ENCODE measurements at regions not wholly inside any gene's neighbourhood (a gene's known extent, or its start where the extent isn't known, plus 50 kb on each side); places are given as distances from the start of the nearest gene placed in this dataset.
"Not testable (repeated sequence)": the region's sequence is repeated elsewhere in the genome, so short reads cannot be mapped to it uniquely, and the experiment has no call there.

DNA sequence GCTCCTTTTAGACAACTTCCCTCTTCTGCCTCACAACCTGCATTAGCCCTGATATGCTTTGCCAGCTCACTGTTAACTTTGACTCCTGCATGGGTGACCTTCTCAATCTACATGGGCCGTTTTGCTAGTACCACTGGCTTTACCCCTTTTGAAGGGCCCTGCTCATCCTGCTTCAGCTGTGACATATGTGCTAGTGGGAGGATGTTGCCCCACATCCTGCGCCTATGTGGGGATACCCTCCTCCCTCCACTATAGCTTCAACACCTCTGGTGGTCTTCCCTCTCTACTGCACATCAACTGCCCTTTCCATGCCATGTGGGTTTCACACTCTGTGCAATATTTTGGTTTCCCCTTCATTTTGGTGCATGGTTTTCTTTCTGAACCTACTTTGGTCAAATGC, 1235.5 kb downstream of the RPIA start:
- H3K9me3 ChIP-seq (ENCODE audit: control insufficient read depth, low read length); H3K14ac ChIP-seq (ENCODE audit: low read length in 2 of 2); H3K4me1 ChIP-seq (ENCODE audit: control insufficient read depth, insufficient read depth, low read depth, low read length); H2AFZ ChIP-seq (ENCODE audit: low read depth, low read length); DNase-seq; H3K18ac ChIP-seq (ENCODE audit: low read depth in 1 of 2, low read length in 2 of 2); H2AK5ac ChIP-seq (ENCODE audit: low read length, severe bottlenecking); H2BK120ac ChIP-seq (ENCODE audit: low read depth, low read length); H2BK12ac ChIP-seq (ENCODE audit: low read length in 2 of 2); H4K8ac ChIP-seq (ENCODE audit: low read length); H3K4me3 ChIP-seq (ENCODE audit: insufficient read depth in 1 of 2, low read depth in 1 of 2, low read length in 2 of 2); H3K27me3 ChIP-seq (ENCODE audit: control insufficient read depth in 1 of 2, insufficient read depth in 1 of 2, low read length in 2 of 2); H3K4me2 ChIP-seq (ENCODE audit: low read length, poor library complexity, severe bottlenecking); H3K27ac ChIP-seq (ENCODE audit: low read length, poor library complexity, severe bottlenecking); H2BK15ac ChIP-seq (ENCODE audit: low read depth, poor library complexity, severe bottlenecking); H3K4ac ChIP-seq (ENCODE audit: low read depth in 1 of 2, low read length in 2 of 2); H3K36me3 ChIP-seq (ENCODE audit: control insufficient read depth in 1 of 2, insufficient read depth in 2 of 2, low read depth in 1 of 2, low read length in 2 of 2); H3K79me1 ChIP-seq (replicated peaks; ENCODE audit: low read length, poor library complexity, severe bottlenecking); H2BK5ac ChIP-seq (ENCODE audit: low read depth, low read length, poor library complexity, severe bottlenecking); H3K23ac ChIP-seq (ENCODE audit: low read length in 2 of 2); H3K9ac ChIP-seq (ENCODE audit: low read length); H4K91ac ChIP-seq (ENCODE audit: low read length): not testable (repeated sequence)
- WGBS, result no CpG with 5 or more reads among the region's 2 CpGs

DNA sequence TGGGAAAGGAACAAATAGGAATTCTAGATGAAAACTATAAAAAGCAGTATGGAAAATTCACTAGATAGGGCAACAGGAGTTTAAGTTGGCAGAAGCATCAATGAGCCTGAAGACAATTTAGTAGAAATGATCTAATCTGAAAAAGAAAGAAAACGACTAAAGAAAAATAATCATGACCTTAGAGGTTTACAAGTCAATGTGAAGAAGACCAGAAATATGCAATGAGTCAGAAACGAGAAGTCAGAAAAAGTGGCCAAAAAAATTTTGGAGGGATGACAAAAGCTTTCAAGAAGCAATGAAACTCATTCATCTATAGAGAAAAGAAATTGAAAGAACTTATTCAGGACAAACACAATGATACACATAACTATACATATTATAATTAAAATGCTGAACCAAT, 1244.0 kb downstream of the RPIA start:
- H3K4me2 ChIP-seq (ENCODE audit: low read length, poor library complexity, severe bottlenecking); H4K8ac ChIP-seq (ENCODE audit: low read length); DNase-seq; H3K14ac ChIP-seq (ENCODE audit: low read length in 2 of 2); H3K79me1 ChIP-seq (replicated peaks; ENCODE audit: low read length, poor library complexity, severe bottlenecking); H2AFZ ChIP-seq (ENCODE audit: low read depth, low read length); H3K4ac ChIP-seq (ENCODE audit: low read depth in 1 of 2, low read length in 2 of 2); H4K91ac ChIP-seq (ENCODE audit: low read length); H2AK5ac ChIP-seq (ENCODE audit: low read length, severe bottlenecking); H3K27me3 ChIP-seq (ENCODE audit: control insufficient read depth in 1 of 2, insufficient read depth in 1 of 2, low read length in 2 of 2); H3K4me1 ChIP-seq (ENCODE audit: control insufficient read depth, insufficient read depth, low read depth, low read length); H3K23ac ChIP-seq (ENCODE audit: low read length in 2 of 2); H3K9ac ChIP-seq (ENCODE audit: low read length); H2BK5ac ChIP-seq (ENCODE audit: low read depth, low read length, poor library complexity, severe bottlenecking); H2BK12ac ChIP-seq (ENCODE audit: low read length in 2 of 2); H2BK15ac ChIP-seq (ENCODE audit: low read depth, poor library complexity, severe bottlenecking); H3K36me3 ChIP-seq (ENCODE audit: control insufficient read depth in 1 of 2, insufficient read depth in 2 of 2, low read depth in 1 of 2, low read length in 2 of 2); H3K27ac ChIP-seq (ENCODE audit: low read length, poor library complexity, severe bottlenecking); H3K9me3 ChIP-seq (ENCODE audit: control insufficient read depth, low read length); H3K18ac ChIP-seq (ENCODE audit: low read depth in 1 of 2, low read length in 2 of 2); H2BK120ac ChIP-seq (ENCODE audit: low read depth, low read length); H3K4me3 ChIP-seq (ENCODE audit: insufficient read depth in 1 of 2, low read depth in 1 of 2, low read length in 2 of 2): not testable (repeated sequence)
- 60% methylated on average over 1 of the region's 2 CpGs for WGBS

DNA sequence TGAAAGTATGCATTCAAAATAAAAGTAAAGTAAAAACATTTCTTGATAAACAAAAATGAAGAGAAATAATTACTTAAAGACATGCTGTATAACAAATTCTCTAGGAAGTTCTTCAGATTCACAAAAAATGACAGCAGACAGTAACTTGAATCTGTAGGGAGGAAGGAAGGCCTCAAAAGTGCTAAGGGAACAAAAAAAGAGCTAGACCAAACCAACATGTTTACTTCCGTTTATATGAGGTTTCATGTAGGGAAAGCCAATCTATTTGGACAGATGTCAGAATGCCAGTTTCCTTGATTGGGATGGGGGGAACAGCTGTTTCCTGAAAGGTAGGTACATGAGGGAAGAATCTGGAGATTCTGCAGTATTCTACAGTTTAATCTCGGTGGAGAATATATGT, 1244.5 kb downstream of the RPIA start:
- not testable (repeated sequence) for H3K27ac ChIP-seq (ENCODE audit: low read length, poor library complexity, severe bottlenecking); H2BK15ac ChIP-seq (ENCODE audit: low read depth, poor library complexity, severe bottlenecking); H3K9me3 ChIP-seq (ENCODE audit: control insufficient read depth, low read length); H3K27me3 ChIP-seq (ENCODE audit: control insufficient read depth in 1 of 2, insufficient read depth in 1 of 2, low read length in 2 of 2); H3K9ac ChIP-seq (ENCODE audit: low read length); H3K4ac ChIP-seq (ENCODE audit: low read depth in 1 of 2, low read length in 2 of 2); H3K36me3 ChIP-seq (ENCODE audit: control insufficient read depth in 1 of 2, insufficient read depth in 2 of 2, low read depth in 1 of 2, low read length in 2 of 2); H3K79me1 ChIP-seq (replicated peaks; ENCODE audit: low read length, poor library complexity, severe bottlenecking); H3K14ac ChIP-seq (ENCODE audit: low read length in 2 of 2); H2BK120ac ChIP-seq (ENCODE audit: low read depth, low read length); H3K4me2 ChIP-seq (ENCODE audit: low read length, poor library complexity, severe bottlenecking); H3K4me3 ChIP-seq (ENCODE audit: insufficient read depth in 1 of 2, low read depth in 1 of 2, low read length in 2 of 2); DNase-seq; H2AK5ac ChIP-seq (ENCODE audit: low read length, severe bottlenecking); H3K4me1 ChIP-seq (ENCODE audit: control insufficient read depth, insufficient read depth, low read depth, low read length); H3K23ac ChIP-seq (ENCODE audit: low read length in 2 of 2); H3K18ac ChIP-seq (ENCODE audit: low read depth in 1 of 2, low read length in 2 of 2); H2BK12ac ChIP-seq (ENCODE audit: low read length in 2 of 2); H4K91ac ChIP-seq (ENCODE audit: low read length); H4K8ac ChIP-seq (ENCODE audit: low read length); H2BK5ac ChIP-seq (ENCODE audit: low read depth, low read length, poor library complexity, severe bottlenecking); H2AFZ ChIP-seq (ENCODE audit: low read depth, low read length)
- 100% methylated on average over 1 of the region's 2 CpGs for WGBS

DNA sequence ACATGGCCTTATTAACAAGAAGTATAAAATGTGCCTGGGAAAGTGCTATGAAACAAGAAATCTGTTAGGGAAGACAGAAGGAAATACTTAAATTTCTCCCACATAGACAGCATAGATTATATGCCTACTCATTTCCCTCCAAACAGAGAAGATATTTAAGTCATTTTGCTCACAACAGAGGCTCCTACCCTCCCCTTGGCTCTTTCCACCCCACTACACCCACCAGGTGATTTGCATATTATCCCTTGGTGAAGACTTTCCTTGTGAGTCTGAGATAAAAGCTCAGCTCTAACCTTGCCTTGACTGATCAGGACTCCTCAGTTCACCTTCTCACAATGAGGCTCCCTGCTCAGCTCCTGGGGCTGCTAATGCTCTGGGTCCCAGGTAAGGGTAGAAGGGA, 1245.1 kb downstream of the RPIA start:
- DNase-seq; H4K91ac ChIP-seq (ENCODE audit: low read length); H3K9me3 ChIP-seq (ENCODE audit: control insufficient read depth, low read length); H2BK120ac ChIP-seq (ENCODE audit: low read depth, low read length); H3K4me2 ChIP-seq (ENCODE audit: low read length, poor library complexity, severe bottlenecking); H3K18ac ChIP-seq (ENCODE audit: low read depth in 1 of 2, low read length in 2 of 2); H3K4ac ChIP-seq (ENCODE audit: low read depth in 1 of 2, low read length in 2 of 2); H3K23ac ChIP-seq (ENCODE audit: low read length in 2 of 2); H3K27me3 ChIP-seq (ENCODE audit: control insufficient read depth in 1 of 2, insufficient read depth in 1 of 2, low read length in 2 of 2); H3K4me3 ChIP-seq (ENCODE audit: insufficient read depth in 1 of 2, low read depth in 1 of 2, low read length in 2 of 2); H2AK5ac ChIP-seq (ENCODE audit: low read length, severe bottlenecking); H3K14ac ChIP-seq (ENCODE audit: low read length in 2 of 2); H2BK5ac ChIP-seq (ENCODE audit: low read depth, low read length, poor library complexity, severe bottlenecking); H3K4me1 ChIP-seq (ENCODE audit: control insufficient read depth, insufficient read depth, low read depth, low read length); H2BK15ac ChIP-seq (ENCODE audit: low read depth, poor library complexity, severe bottlenecking); H3K79me1 ChIP-seq (replicated peaks; ENCODE audit: low read length, poor library complexity, severe bottlenecking); H3K27ac ChIP-seq (ENCODE audit: low read length, poor library complexity, severe bottlenecking); H3K9ac ChIP-seq (ENCODE audit: low read length); H4K8ac ChIP-seq (ENCODE audit: low read length); H2AFZ ChIP-seq (ENCODE audit: low read depth, low read length); H2BK12ac ChIP-seq (ENCODE audit: low read length in 2 of 2); H3K36me3 ChIP-seq (ENCODE audit: control insufficient read depth in 1 of 2, insufficient read depth in 2 of 2, low read depth in 1 of 2, low read length in 2 of 2): not testable (repeated sequence)
